Right renal pelvis (tissue), 4 donors: ENCODE measurements at regions not wholly inside any gene's neighbourhood (a gene's known extent, or its start where the extent isn't known, plus 50 kb on each side); places are given as distances from the start of the nearest gene placed in this dataset.

Source experiments
- DNase-seq, 4 donors: peaks; one replicate each; pipeline ENCODE4 v3.0.0-alpha.2; 2013; ENCODE audit warnings: low read depth in 4 of 4, low spot score in 3 of 4, missing footprints in 1 of 4

- DNase-seq = no peak
Observed at GRCh38 chr10:89153971-89154370, 53.1 kb downstream of the CH25H start.

GRCh38 chr10:89153116-89153515 lies 54.0 kb downstream of the CH25H start:
- no peak for DNase-seq

DNA sequence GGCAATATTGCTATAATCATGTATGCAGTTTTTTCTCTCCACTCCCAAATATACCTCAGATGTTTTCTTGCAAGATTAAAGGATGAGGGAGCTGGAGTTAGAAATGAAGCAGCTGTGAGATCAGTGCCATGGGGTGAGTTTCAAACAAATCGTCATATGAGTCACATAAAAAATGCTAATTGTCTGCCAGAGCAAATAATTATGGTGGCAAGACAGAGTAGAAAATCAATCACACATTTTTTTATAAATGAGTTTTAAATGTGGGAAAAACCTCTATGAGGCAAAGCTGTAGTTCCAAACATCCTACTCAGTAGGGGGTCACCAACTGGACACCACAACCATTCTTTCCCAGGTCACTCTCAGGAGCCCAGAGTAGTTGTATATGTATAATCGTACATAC lies 55.3 kb downstream of the CH25H start:
- DNase-seq = no peak

DNA sequence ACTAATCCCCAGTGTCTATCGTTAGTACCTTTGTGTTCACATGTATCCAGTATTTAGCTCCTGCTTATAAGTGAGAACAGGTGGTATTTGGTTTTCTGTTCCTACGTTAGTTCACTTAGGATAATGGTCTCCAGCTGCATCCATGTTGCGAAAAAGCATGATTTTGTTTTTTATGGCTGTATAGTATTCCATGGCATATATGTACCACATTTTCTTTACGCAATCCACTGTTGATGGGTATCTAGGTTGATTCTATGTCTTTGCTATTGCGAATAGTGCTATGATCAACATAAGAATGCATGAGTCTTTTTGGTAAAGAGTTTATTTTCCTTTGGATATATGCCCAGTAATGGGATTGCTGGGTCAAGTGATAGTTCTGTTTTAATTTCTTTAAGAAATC lies 59.1 kb downstream of the CH25H start:
- DNase-seq = no peak

DNA sequence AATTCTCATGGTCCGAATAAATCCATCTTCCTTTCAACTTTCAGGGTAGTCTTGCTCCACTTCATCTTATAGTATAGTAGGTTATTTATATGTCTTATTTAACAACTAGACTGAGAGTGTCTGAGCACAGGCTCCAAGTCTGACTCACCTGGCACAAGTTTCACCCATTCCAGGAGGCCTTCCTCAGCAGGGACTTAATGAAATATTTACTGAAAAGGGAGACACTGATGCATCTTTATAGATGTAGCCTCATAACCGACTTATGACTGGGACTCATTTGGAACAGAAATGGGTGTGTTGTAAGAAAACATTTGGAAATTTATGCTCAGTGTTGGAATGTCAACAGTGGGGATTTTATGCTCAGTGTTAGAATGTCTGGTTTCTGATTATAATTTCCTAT lies 59.9 kb downstream of the CH25H start:
- no peak for DNase-seq

DNA sequence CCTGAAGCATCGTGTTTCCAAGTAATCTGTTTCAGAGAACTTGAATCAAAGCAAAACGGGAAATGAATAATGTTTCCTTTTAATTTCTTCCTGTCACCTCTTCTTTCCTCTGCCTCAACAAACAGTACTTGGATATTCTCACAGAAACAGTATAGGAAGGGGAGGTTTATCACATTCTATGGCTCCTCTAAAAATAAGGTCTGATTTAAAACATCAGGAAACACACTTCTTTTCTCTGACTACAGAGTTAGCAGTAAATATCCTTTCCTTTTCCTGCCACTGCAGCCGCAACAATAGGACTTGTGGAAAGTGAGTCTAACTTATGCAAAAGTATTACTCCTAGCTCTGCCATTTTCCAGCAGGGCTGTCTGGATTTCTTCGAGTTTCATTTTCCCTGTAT lies 62.3 kb downstream of the CH25H start:
- no peak for DNase-seq

GRCh38 chr10:89142590-89142989 lies 64.5 kb downstream of the CH25H start:
- no peak for DNase-seq

DNA sequence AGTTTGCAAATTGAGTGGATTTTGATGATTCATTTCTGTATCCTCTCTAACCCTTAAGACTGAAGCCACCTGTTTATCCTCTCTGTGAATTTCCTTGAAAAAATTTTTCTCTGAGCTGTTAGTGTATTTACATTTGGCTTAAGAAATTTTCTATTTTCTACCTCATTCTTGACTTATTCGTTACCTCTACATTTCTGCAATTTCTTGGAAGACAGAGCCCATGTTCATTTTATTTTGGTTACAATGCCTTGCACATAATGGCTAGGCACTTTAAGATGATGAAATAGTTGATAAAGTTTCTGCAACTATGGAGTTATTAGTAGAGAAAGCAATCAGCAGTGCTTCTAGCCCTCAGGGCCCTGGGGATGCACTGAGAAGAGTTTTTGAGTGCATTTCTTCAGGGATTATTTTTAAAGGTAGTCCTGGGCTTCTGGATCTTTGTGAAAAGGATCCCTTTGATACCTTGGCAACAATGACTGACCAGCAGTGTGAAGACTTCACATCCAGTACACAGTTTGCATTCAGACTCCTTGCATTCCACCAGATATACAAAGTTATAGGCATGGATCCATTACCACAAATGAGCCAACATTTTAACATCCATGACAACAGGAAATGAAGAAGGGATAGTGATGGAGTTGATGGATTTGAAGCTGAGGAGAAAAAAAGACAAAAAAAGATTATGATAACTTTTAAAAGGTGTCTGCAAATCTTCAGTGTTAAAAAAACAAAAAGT lies 68.2 kb downstream of the CH25H start:
- DNase-seq = no peak

DNA sequence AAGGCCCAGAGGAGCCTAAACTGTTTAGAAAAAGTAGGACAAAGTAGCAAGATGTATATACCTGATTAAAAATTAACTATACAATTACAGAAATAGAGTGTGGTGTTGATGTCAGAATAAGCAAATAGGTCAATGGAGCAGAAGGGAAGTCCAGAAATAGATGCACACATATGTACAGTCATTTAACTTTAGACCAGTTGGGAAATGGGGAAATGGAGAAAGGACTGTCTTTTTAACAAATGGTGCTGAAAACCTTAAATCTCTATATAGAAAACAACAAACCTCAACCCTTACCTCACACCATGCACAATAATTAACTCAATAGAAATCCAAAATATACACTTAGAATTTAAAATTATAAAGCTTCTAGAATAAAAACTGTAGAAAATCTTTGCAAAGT lies 72.2 kb downstream of the CH25H start:
- no peak for DNase-seq

DNA sequence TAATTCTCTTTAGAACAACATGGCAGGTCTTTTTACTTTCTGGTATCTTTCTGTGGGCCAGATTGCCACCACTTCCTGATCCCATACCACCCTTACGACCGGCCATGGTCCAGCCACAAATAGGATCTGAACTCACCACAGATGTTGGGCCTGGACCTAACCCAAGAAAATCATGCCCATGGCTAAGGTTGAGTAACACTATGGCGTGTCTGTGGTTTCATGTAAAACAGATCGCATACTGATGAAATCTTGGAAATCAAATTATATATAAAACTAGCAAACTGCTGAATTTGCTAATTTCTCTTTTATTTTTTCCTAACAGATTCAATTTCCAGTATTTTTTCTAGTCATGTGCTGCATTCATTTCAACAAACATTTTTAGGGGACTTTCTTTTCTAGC lies 77.2 kb downstream of the CH25H start:
- no peak for DNase-seq

GRCh38 chr10:89122433-89123051 lies 84.6 kb downstream of the CH25H start:
- DNase-seq = no peak

DNA sequence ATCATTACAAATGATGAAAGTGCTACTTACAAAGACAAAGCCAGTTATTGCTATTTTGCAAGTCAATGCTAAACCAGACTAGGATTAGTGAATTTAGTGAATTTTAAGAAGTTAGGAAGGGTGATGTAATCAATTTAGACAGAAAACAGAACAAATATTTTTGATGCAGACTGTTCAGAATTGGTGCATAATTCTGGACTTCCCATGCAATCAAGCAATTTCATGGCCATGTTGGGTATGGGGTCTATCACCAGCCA lies 85.4 kb downstream of the CH25H start:
- no peak for DNase-seq

DNA sequence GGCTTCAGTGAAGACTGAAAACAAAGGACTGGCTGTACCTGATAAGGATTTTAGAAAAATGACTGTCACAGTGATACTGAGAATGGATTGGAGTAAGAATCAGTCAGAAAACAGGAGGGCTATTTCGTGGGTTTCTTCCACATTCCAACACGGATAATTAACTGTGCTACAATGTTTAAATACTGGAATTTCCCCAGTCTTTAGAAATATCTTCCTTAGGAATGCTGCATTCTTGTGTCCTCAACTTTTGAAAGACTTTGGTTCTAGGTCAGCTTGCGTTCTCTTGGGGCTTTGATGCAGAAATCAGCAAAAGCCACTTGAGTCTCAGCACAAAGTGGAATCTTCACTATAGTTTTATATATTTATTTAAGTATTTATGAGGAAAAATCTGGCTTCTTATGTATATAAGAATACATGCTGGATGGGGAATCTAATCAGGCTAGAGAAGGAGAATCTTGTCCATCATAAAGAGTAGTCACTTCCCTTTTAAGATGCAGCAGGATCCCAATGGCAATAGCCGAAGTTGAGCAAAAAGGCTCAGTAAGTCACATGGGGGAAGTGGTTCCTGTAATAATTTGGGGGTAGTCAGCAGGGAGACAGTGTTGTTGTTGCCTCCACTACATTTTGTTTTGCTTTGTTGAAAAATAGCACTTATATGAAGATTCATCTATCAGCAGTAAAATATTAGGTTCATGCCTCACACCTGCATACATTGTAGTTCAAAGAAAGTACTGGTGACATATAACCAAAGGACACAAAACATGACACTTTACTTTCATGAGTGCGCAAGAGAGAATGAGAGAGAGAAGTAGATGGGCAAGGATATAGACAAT lies 86.0 kb downstream of the CH25H start:
- no peak for DNase-seq

DNA sequence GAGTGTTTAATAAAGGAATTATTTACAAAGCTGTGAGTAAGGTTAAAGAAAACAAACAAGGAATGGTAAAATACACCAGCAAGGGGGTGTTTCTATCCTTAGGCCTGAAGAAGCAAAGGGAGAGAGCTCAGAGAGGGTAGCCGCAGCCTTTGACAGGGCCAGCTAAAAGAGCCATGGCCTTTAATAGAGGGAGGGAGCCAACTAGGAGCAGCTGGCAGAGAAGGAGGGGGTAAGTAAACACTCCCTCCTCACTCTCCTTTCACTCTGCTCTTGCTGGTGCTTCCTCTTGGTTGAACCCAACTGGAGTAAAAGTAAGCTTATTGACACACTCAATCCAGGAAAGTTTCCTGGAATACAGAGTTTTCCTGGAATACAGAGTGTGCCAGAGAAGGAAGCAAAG lies 87.5 kb downstream of the CH25H start:
- no peak for DNase-seq

- no peak for DNase-seq
Observed at GRCh38 chr10:89118091-89118490, 89.0 kb downstream of the CH25H start.

GRCh38 chr10:89115876-89116627 lies 91.1 kb downstream of the CH25H start:
- DNase-seq = no peak

GRCh38 chr10:89114846-89115625 lies 92.1 kb downstream of the CH25H start:
- no peak for DNase-seq

- no peak for DNase-seq
Observed at GRCh38 chr10:89102735-89103134, 104.4 kb downstream of the CH25H start.

GRCh38 chr10:89101943-89102342 lies 105.2 kb downstream of the CH25H start:
- no peak for DNase-seq

DNA sequence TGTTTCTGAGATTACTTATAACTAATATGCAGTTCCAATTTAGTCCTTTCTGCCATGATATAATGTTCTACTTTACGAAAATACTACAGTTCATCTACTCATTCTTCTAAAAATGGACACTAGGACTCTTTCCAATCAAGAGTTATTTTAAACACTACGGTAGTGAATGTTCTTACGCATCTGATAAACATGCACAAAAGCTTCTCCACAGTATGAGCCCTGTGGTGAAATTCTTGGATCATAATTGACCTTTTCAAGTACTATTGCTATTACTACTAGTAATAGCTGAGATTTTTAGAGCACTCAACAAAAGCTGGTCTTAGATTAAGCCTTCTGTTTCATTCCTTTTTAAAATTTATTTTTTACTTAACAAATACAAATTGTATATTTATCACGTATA lies 106.4 kb downstream of the CH25H start:
- DNase-seq = no peak

GRCh38 chr10:89097226-89097625 lies 106.6 kb downstream of the FAS start:
- no peak for DNase-seq
